CD4-positive, alpha-beta T cell treated with Interferon alpha-2 for 1 hour (primary cell): ENCODE measurements at regions not wholly inside any gene's neighbourhood (a gene's known extent, or its start where the extent isn't known, plus 50 kb on each side); places are given as distances from the start of the nearest gene placed in this dataset.

Experiments
- DNase-seq, 2 donors: peaks; one replicate each; pipeline ENCODE4 v3.0.0-alpha.2; 2020 to 2022

GRCh38 chr9:124179196-124180071 is 78.3 kb upstream of the NEK6 start:
- DNase-seq = no peak

GRCh38 chr9:124180557-124180956 is 77.2 kb upstream of the NEK6 start:
- DNase-seq = no peak

GRCh38 chr9:124182741-124183140 is 75.0 kb upstream of the NEK6 start:
- DNase-seq = no peak

- DNase-seq = no peak
These were observed 74.0 kb upstream of the NEK6 start for GRCh38 chr9:124183772-124184171.

- no peak for DNase-seq
These were observed 72.3 kb upstream of the NEK6 start for GRCh38 chr9:124185413-124185812.

- no peak for DNase-seq
These were observed 70.4 kb upstream of the NEK6 start for GRCh38 chr9:124187311-124187710.

- DNase-seq = no peak
These were observed 69.2 kb upstream of the NEK6 start for GRCh38 chr9:124188331-124189110.

- DNase-seq = no peak
These were observed 67.0 kb upstream of the NEK6 start for GRCh38 chr9:124190761-124191160.

GRCh38 chr9:124191691-124192395 is 65.9 kb upstream of the NEK6 start:
- DNase-seq = no peak

GRCh38 chr9:124196814-124197176 is 61.0 kb upstream of the NEK6 start:
- DNase-seq = no peak

- DNase-seq = peak; percentile 28 to 53
These were observed 60.3 kb upstream of the NEK6 start for GRCh38 chr9:124197177-124198095.

- no peak for DNase-seq
These were observed 59.4 kb upstream of the NEK6 start for GRCh38 chr9:124198331-124198730.

GRCh38 chr9:124198948-124199347 is 58.8 kb upstream of the NEK6 start:
- no peak for DNase-seq

- DNase-seq = no peak
These were observed 58.3 kb upstream of the NEK6 start for GRCh38 chr9:124199474-124199873.

GRCh38 chr9:124202447-124202971 is 55.2 kb upstream of the NEK6 start:
- peak; percentile 76 to 88 for DNase-seq

- no peak for DNase-seq
These were observed 51.9 kb upstream of the NEK6 start for GRCh38 chr9:124205686-124206352.

- no peak for DNase-seq
These were observed 51.4 kb upstream of the NEK6 start for GRCh38 chr9:124206391-124206790.
